ENCODE measurements at regions not wholly inside any gene's neighbourhood (a gene's known extent, or its start where the extent isn't known, plus 50 kb on each side); places are given as distances from the start of the nearest gene placed in this dataset.

- TF ChIP-seq CTCF (conservative IDR thresholded peaks at IDR 0.05; ENCODE audit: low read length), result no peak
- no peak for TF ChIP-seq EZH2phosphoT487 (IDR thresholded peaks at IDR 0.05; ENCODE audit: borderline replicate concordance)
Observed at GRCh38 chr18:10061566-10062140, 147.8 kb downstream of the VAPA start.
